Upper lobe of left lung (tissue), 6 donors: ENCODE measurements at regions not wholly inside any gene's neighbourhood (a gene's known extent, or its start where the extent isn't known, plus 50 kb on each side); places are given as distances from the start of the nearest gene placed in this dataset.

Source experiments
- ATAC-seq, 2 donors: fragments of 200-7000 bp; cut with Tn5 transposase; one replicate each; pipeline ENCODE4 v1.9.1; 2022; ENCODE audit warnings: mild to moderate bottlenecking in 2 of 2, moderate library complexity in 2 of 2; ENCODE audit not compliant: low FRiP score in 2 of 2
- DNase-seq, 2 donors: peaks; one replicate each; pipeline ENCODE4 v3.0.0-alpha.2; 2019 to 2020
- H3K27ac ChIP-seq, 4 donors: fragments of 200-600 bp; sonication (generic); one replicate each; pipeline ENCODE4 v1.5.1; 2016 to 2019
- H3K27me3 ChIP-seq, 4 donors: fragments of 200-600 bp; sonication (generic); one replicate each; pipeline ENCODE4 v1.5.1; 2017 to 2019
- H3K36me3 ChIP-seq, 4 donors: fragments of 200-600 bp; sonication (generic); one replicate each; pipeline ENCODE4 v1.5.1; 2016 to 2019
- H3K4me1 ChIP-seq, 4 donors: fragments of 200-600 bp; sonication (generic); one replicate each; pipeline ENCODE4 v1.5.1; 2018 to 2019
- H3K4me3 ChIP-seq, 4 donors: fragments of 200-600 bp; sonication (generic); one replicate each; pipeline ENCODE4 v1.5.1; 2017 to 2019; ENCODE audit warnings: mild to moderate bottlenecking in 2 of 4, moderate library complexity in 1 of 4
- H3K9me3 ChIP-seq, 4 donors: fragments of 200-600 bp; sonication (generic); one replicate each; pipeline ENCODE4 v1.5.1; 2018 to 2019
- EP300 ChIP-seq, 4 donors: sonication (generic); formaldehyde crosslinking; IDR thresholded peaks; one replicate each; pipeline ENCODE4 v1.5.1; 2017; ENCODE audit warnings: antibody characterized with exemption in 4 of 4, control low read depth in 2 of 4
- POLR2A ChIP-seq, 4 donors: fragments of 450-650 bp; IDR thresholded peaks; one replicate each; pipeline ENCODE4 v1.5.1; 2016 to 2017; ENCODE audit warnings: antibody characterized with exemption in 4 of 4, mild to moderate bottlenecking in 2 of 4
- POLR2AphosphoS5 ChIP-seq, 2 donors: sonication (generic); formaldehyde crosslinking; IDR thresholded peaks; one replicate each; pipeline ENCODE4 v1.5.1; 2017; ENCODE audit warnings: antibody characterized with exemption in 2 of 2
- WGBS, 2 donors: methylation state at CpG; one replicate each; pipeline ENCODE4 v1.1.5; 2017 to 2018; 5-methylcytosine and 5-hydroxymethylcytosine counted together
- TF ChIP-seq, protein P1 (sequence below), 6 experiments: fragments of 450-650 bp in 4 of 6; fragments of 200-600 bp in 2 of 6; sonication (generic) in 2 of 6; IDR thresholded peaks; one replicate each; pipeline ENCODE4 v1.5.1; 2016 to 2019; ENCODE audit warnings: antibody characterized with exemption in 6 of 6
- donor health status: DM: no; HTN: no; CAD: no; lungs with moderate emphysema.
- donor health status: DM: no; HTN: yes; CAD: no; lungs with severe emphysema.

DNA sequence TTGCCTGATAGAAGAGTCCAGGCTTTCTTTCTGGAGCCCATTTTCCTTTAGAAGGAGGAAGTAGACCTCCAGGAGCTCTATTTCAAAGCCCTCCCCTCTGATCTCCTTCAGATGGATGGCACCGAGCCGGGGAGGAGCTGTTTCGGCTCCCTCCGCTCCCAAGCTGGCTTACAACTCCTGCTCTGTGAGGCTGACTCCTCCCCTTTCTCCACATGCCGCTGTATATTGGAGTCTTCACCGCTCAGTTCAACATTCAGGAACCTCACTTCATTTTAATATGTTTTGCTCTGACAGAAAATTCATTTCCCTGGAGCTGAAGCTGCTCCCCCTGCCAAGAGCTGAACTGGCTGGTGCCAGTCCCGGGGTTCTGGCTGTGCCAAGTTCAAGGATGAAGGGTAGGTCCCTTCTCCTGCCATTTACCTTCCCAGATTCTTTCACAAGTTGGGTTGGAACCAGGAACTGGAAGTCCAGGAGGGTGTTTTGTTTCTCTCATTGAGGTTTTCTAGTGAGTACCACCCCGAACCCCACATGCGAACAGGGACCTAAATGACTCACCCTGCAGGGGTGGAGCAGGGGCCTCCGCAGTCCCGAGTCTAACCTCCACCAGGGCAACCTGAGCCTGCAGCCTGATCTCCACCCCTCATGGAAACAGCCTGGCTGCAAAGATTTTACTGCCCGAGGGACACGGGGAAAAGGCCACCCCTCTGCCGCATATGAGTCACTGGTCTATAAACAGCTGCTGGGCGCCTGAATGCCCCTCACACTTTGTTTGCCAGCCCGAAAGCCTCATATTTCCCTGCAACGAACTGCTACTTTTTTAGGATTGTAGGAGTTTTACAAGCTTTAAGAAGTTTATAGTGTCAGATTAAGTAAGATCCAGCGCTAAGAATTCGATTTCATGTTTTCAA is 68.6 kb upstream of the FOXA2 start:
- Histone ChIP-seq H3K9me3 (no peaks in the 10 kb centered on the region), H3K27ac (no peak overlapping the region), H3K4me1 (peaks cover 0 to 6% (median 0%) of the 10 kb centered on the region in 4 donors), H3K4me3 (no peak overlapping the region), H3K36me3 (no peaks in the 10 kb centered on the region), H3K27me3 (peaks cover 0 to 3% (median 0%) of the 10 kb centered on the region in 4 donors)
- no peak for TF ChIP-seq POLR2AphosphoS5 (IDR thresholded peaks at IDR 0.05)
- TF ChIP-seq EP300 (IDR thresholded peaks at IDR 0.05), result no peak
- no peak for TF ChIP-seq POLR2A (IDR thresholded peaks at IDR 0.05)
- TF ChIP-seq, protein P1, sequence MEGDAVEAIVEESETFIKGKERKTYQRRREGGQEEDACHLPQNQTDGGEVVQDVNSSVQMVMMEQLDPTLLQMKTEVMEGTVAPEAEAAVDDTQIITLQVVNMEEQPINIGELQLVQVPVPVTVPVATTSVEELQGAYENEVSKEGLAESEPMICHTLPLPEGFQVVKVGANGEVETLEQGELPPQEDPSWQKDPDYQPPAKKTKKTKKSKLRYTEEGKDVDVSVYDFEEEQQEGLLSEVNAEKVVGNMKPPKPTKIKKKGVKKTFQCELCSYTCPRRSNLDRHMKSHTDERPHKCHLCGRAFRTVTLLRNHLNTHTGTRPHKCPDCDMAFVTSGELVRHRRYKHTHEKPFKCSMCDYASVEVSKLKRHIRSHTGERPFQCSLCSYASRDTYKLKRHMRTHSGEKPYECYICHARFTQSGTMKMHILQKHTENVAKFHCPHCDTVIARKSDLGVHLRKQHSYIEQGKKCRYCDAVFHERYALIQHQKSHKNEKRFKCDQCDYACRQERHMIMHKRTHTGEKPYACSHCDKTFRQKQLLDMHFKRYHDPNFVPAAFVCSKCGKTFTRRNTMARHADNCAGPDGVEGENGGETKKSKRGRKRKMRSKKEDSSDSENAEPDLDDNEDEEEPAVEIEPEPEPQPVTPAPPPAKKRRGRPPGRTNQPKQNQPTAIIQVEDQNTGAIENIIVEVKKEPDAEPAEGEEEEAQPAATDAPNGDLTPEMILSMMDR (IDR thresholded peaks at IDR 0.05), result no peak
- WGBS, 2 donors, result 52 to 62% methylated on average over 15 to 19 of the region's 19 CpGs
- no peak for DNase-seq
- ATAC-seq, result no peak

DNA sequence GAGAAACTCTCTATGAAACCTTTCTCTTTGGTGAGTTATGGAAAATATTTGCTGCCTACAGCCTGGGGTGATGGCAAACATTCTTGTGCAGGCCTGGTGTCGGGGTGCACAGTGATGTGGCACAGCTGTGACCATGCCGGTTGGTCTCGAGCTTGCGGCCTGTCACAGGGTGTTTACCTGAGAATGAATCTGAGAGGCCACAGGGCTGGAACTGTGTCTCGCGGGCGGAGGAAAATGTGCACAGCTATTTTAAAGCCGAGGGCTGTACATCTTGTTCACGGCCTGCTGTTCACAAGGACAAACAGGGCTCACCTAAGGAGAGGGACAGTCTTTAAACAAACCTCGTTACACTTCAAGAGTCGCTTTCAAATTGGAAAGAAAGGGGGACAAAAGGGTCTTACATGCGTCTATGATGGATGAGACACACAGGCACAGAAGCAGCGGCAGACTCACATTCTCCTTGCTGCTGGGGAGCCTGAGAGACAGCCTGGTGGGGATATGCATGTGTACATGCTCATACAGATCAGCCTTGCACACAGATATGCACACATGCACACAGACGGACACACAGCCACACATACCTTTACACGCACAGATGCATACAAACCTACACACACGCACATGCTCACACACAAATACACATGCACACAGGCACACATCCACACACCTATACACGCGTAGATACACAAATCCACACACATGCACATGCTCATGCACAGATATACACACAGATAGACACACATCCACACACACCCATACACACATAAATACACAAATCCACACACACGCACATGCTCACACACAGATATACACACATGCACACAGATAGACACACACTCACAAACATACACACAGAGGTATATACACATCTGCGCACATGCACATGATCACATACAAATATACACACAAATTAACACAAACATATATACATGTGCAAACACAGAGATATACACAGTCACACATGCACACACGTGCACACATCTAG is 69.6 kb upstream of the FOXA2 start:
- TF ChIP-seq EP300 (IDR thresholded peaks at IDR 0.05) (no peak), POLR2A (IDR thresholded peaks at IDR 0.05) (no peak), POLR2AphosphoS5 (IDR thresholded peaks at IDR 0.05) (no peak)
- TF ChIP-seq, protein P1 (IDR thresholded peaks at IDR 0.05), result no peak
- 73 to 79% methylated on average over 19 to 21 of the region's 21 CpGs for WGBS, 2 donors
- no peak overlapping the region for H3K27ac ChIP-seq
- no peak overlapping the region for H3K4me3 ChIP-seq
- no peaks in the 10 kb centered on the region for H3K9me3 ChIP-seq
- H3K27me3 ChIP-seq, result peaks cover 0 to 3% (median 0%) of the 10 kb centered on the region in 4 donors
- peaks cover 0 to 6% (median 0%) of the 10 kb centered on the region in 4 donors for H3K4me1 ChIP-seq
- no peak for DNase-seq
- no peak for ATAC-seq
- no peaks in the 10 kb centered on the region for H3K36me3 ChIP-seq

DNA sequence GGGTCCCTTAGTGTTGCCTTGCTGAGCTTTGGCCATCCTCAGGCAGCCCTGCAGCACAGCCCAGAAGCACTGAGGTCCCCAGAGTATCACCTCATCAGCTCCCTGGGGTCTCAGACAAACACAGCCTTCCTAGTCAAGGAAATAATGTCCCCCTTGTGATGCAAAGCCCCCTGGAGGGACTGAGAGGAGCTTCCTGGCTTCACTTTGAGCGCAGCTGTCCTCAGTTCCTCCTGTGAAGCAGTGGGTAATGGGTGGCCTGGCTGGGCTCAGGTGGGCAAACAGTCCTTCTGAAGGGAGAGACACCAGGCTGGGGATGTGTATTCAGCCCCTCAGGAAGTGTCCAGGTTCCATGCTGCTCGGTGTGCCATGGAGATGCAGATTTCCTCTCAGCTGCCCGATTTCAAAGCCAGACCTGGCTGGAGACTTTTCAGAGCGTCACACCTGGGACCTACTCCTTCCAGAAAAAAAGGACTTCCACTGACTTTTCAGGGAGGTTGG is 79.2 kb upstream of the FOXA2 start:
- Histone ChIP-seq H3K27ac (no peak overlapping the region), H3K36me3 (no peaks in the 10 kb centered on the region), H3K4me1 (no peaks in the 10 kb centered on the region)

DNA sequence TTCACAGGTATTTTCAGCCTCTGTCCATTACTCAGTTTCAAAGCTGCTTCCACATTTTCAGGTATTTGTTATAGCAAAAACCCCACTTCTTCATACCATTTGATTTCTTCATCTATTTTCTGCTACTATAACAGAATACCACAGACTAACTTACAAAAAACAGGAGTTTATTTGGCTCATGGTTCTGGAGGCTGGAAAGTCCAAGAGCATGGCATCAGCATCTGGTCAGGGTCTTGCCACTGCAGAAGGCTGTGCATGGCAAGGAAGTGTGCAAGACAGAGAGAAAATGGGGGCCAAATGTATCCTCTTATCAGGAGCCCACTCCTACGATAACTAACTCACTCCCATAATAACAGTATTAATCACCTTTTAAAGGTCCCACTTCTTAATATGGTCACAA is 82.8 kb upstream of the FOXA2 start:
- WGBS, 2 donors, result 91 to 97% methylated on average over 1 of the region's 1 CpG
- H3K36me3 ChIP-seq, result no peaks in the 10 kb centered on the region
- no peaks in the 10 kb centered on the region for H3K4me1 ChIP-seq
- ATAC-seq (no peak), DNase-seq (no peak)
- TF ChIP-seq POLR2AphosphoS5 (IDR thresholded peaks at IDR 0.05) (no peak), POLR2A (IDR thresholded peaks at IDR 0.05) (no peak), EP300 (IDR thresholded peaks at IDR 0.05) (no peak)
- TF ChIP-seq, protein P1 (IDR thresholded peaks at IDR 0.05), result no peak
- no peak overlapping the region for H3K4me3 ChIP-seq
- no peak overlapping the region for H3K27ac ChIP-seq
- H3K9me3 ChIP-seq, result peaks cover 0 to 7% (median 6%) of the 10 kb centered on the region in 4 donors
- no peaks in the 10 kb centered on the region for H3K27me3 ChIP-seq

More for the DNA sequence above, 79.2 kb upstream of the FOXA2 start:
- Histone ChIP-seq H3K9me3 (no peaks in the 10 kb centered on the region), H3K27me3 (no peaks in the 10 kb centered on the region), H3K4me3 (no peak overlapping the region)
- 49 to 69% methylated on average over 4 of the region's 4 CpGs for WGBS, 2 donors
- no peak for DNase-seq
- ATAC-seq, result no peak
- TF ChIP-seq POLR2A (IDR thresholded peaks at IDR 0.05) (no peak), EP300 (IDR thresholded peaks at IDR 0.05) (no peak), POLR2AphosphoS5 (IDR thresholded peaks at IDR 0.05) (no peak)
- TF ChIP-seq, protein P1 (IDR thresholded peaks at IDR 0.05), result no peak
